A549 (cell line): ENCODE measurements at regions not wholly inside any gene's neighbourhood (a gene's known extent, or its start where the extent isn't known, plus 50 kb on each side); places are given as distances from the start of the nearest gene placed in this dataset.

Experiments
- ATAC-seq, 2 experiments: fragments of 200-7000 bp in 1 of 2; fragments of >200 bp in 1 of 2; cut with Nextera tagmentation in 1 of 2; cut with Tn5 transposase in 1 of 2; 3 replicates each; pipeline versions ENCODE4 v1.8.0 to v1.9.1; 2018 to 2020; ENCODE audit warnings: mild to moderate bottlenecking in 1 of 2, moderate library complexity in 1 of 2
- CTCF ChIA-PET: fragments of 300-600 bp; sonication (Branson Sonifier 250); formaldehyde crosslinking; extraction: SDS; loops from one replicate; lab custom pipeline; 2021; ENCODE audit warnings: antibody characterized with exemption, inconsistent platforms; lab: Yijun Ruan, JAX
- POLR2A ChIA-PET: fragments of 350-600 bp; formaldehyde crosslinking; extraction: SDS; loops from one replicate; lab custom pipeline; 2021; ENCODE audit warnings: antibody characterized with exemption, inconsistent platforms; lab: Yijun Ruan, JAX
- DNase-seq, 2 experiments: peaks; one replicate each; pipeline versions ENCODE4 v3.0.0 to v3.0.0-alpha.2; 2011 to 2016; ENCODE audit warnings: low read depth in 1 of 2, low spot score in 1 of 2
- FAIRE-seq: peaks from 2 replicates; lab custom pipeline; 2011; peaks lifted over from hg19 to GRCh38; lab: Jason Lieb, UNC
- H3K27ac ChIP-seq, 2 experiments: fragments of >200 bp; sonication (Bioruptor Twin); formaldehyde crosslinking; 3 replicates each; pipeline ENCODE4 v1.5.1; 2016 to 2017
- H3K4me1 ChIP-seq: fragments of >200 bp; sonication (Bioruptor Twin); formaldehyde crosslinking; 3 replicates; pipeline ENCODE4 v1.6.1; 2016
- H3K4me2 ChIP-seq: fragments of >200 bp; sonication (Bioruptor Twin); formaldehyde crosslinking; 3 replicates; pipeline ENCODE4 v1.6.1; 2016
- H3K4me3 ChIP-seq: fragments of >200 bp; sonication (Bioruptor Twin); formaldehyde crosslinking; 3 replicates; pipeline ENCODE4 v1.5.1; 2016
- H3K9me3 ChIP-seq: fragments of >200 bp; sonication (Bioruptor Twin); formaldehyde crosslinking; 3 replicates; pipeline ENCODE4 v1.6.1; 2016
- ATOH8 ChIP-seq: fragments of 250-450 bp; sonication (Bioruptor Pico); IDR thresholded peaks from 2 replicates; pipeline ENCODE4 v1.5.0; 2020; ENCODE audit warnings: low read depth, mild to moderate bottlenecking, moderate library complexity
- CBX8 ChIP-seq: fragments of 200-600 bp; sonication (generic); IDR thresholded peaks from 2 replicates; pipeline ENCODE4 v1.6.1; 2016
- CHD2 ChIP-seq: fragments of 150-350 bp; IDR thresholded peaks from 2 replicates; pipeline ENCODE4 v1.6.1; 2014; ENCODE audit warnings: low read length; ENCODE audit not compliant: partially characterized antibody
- CHD4 ChIP-seq: fragments of 200-600 bp; sonication (generic); IDR thresholded peaks from 2 replicates; pipeline ENCODE4 v1.6.1; 2016; ENCODE audit warnings: antibody characterized with exemption, mild to moderate bottlenecking, borderline replicate concordance
- E2F6 ChIP-seq: IDR thresholded peaks from 2 replicates; pipeline ENCODE4 v1.6.1; 2012; ENCODE audit warnings: low read depth, borderline replicate concordance
- EHF ChIP-seq: fragments of 250-450 bp; sonication (Bioruptor Pico); IDR thresholded peaks from 2 replicates; pipeline ENCODE4 v1.5.0; 2020; ENCODE audit warnings: mild to moderate bottlenecking
- EHMT2 ChIP-seq: fragments of 200-600 bp; sonication (generic); IDR thresholded peaks from 2 replicates; pipeline ENCODE4 v1.6.1; 2016; ENCODE audit warnings: antibody characterized with exemption, low read depth, mild to moderate bottlenecking, moderate library complexity
- ELK1 ChIP-seq: fragments of 150-350 bp; IDR thresholded peaks from 2 replicates; pipeline ENCODE4 v1.6.1; 2014; ENCODE audit warnings: low read depth, mild to moderate bottlenecking, low read length
- EP300 ChIP-seq, 2 experiments: fragments of >200 bp; sonication (Bioruptor Twin); formaldehyde crosslinking; IDR thresholded peaks; 2 replicates in 1 of 2; 3 replicates in 1 of 2; pipeline ENCODE4 v1.6.1; 2016 to 2017
- ESRRA ChIP-seq: fragments of 150-350 bp; IDR thresholded peaks from 2 replicates; pipeline ENCODE4 v1.6.1; 2014; ENCODE audit warnings: mild to moderate bottlenecking, low read length, borderline replicate concordance
- GATA3 ChIP-seq: IDR thresholded peaks from 2 replicates; pipeline ENCODE4 v1.6.1; 2012; ENCODE audit warnings: borderline replicate concordance
- HOXA7 ChIP-seq: fragments of 250-450 bp; sonication (Bioruptor Pico); IDR thresholded peaks from 2 replicates; pipeline ENCODE4 v1.5.0; 2020; ENCODE audit warnings: mild to moderate bottlenecking, moderate library complexity
- KDM1A ChIP-seq: fragments of 200-600 bp; sonication (generic); IDR thresholded peaks from 2 replicates; pipeline ENCODE4 v1.6.1; 2016; ENCODE audit warnings: low read depth, mild to moderate bottlenecking
- KDM5A ChIP-seq: fragments of 200-600 bp; sonication (generic); IDR thresholded peaks from 2 replicates; pipeline ENCODE4 v1.6.1; 2016; ENCODE audit warnings: antibody characterized with exemption, mild to moderate bottlenecking
- MAFK ChIP-seq: fragments of 450-650 bp; IDR thresholded peaks from 2 replicates; pipeline ENCODE4 v1.6.1; 2014; ENCODE audit not compliant: partially characterized antibody
- MAZ ChIP-seq: fragments of 150-350 bp; IDR thresholded peaks from 2 replicates; pipeline ENCODE4 v1.6.1; 2014; ENCODE audit warnings: antibody characterized with exemption, low read depth, low read length, borderline replicate concordance
- NFE2L2 ChIP-seq: fragments of 150-350 bp; conservative IDR thresholded peaks from 2 replicates; pipeline ENCODE4 v1.6.1; 2014; ENCODE audit warnings: low read length
- NPAS2 ChIP-seq: fragments of 250-450 bp; sonication (Bioruptor Pico); IDR thresholded peaks from 2 replicates; pipeline ENCODE4 v1.8.0; 2022; ENCODE audit warnings: mild to moderate bottlenecking, moderate library complexity, borderline replicate concordance
- NR3C1 ChIP-seq: fragments of >200 bp; sonication (Bioruptor Twin); formaldehyde crosslinking; IDR thresholded peaks from 3 replicates; pipeline ENCODE4 v1.6.1; 2017
- POLR2A ChIP-seq: IDR thresholded peaks from 2 replicates; pipeline ENCODE4 v1.6.1; 2012; ENCODE audit warnings: mild to moderate bottlenecking, low read length
- RAD21 ChIP-seq, 2 experiments: fragments of >200 bp in 1 of 2; sonication (Bioruptor Twin) in 1 of 2; formaldehyde crosslinking in 1 of 2; IDR thresholded peaks in 1 of 2; conservative IDR thresholded peaks in 1 of 2; 2 replicates in 1 of 2; 3 replicates in 1 of 2; pipeline ENCODE4 v1.6.1; 2012 to 2018; ENCODE audit warnings: inconsistent platforms in 1 of 2
- RCOR1 ChIP-seq: fragments of 150-350 bp; IDR thresholded peaks from 2 replicates; pipeline ENCODE4 v1.6.1; 2014; ENCODE audit warnings: antibody characterized with exemption, low read length, low read depth
- SREBF2 ChIP-seq: fragments of 450-650 bp; IDR thresholded peaks from 2 replicates; pipeline ENCODE4 v1.6.1; 2014; ENCODE audit warnings: mild to moderate bottlenecking, moderate library complexity
- TFCP2L1 ChIP-seq: fragments of 250-450 bp; sonication (Bioruptor Pico); IDR thresholded peaks from 2 replicates; pipeline ENCODE4 v1.5.0; 2021; ENCODE audit warnings: mild to moderate bottlenecking
- ZNF302 ChIP-seq: fragments of 250-450 bp; sonication (Bioruptor Pico); IDR thresholded peaks from 2 replicates; pipeline ENCODE4 v1.9.0; 2021; ENCODE audit warnings: inconsistent platforms, mild to moderate bottlenecking, moderate library complexity
- ZSCAN20 ChIP-seq: fragments of 250-450 bp; sonication (Bioruptor Pico); IDR thresholded peaks from 2 replicates; pipeline ENCODE4 v1.8.0; 2022; ENCODE audit warnings: mild to moderate bottlenecking, moderate library complexity
- WGBS: methylation state at CpG from one replicate; pipeline ENCODE4 v1.1.6; 2017; ENCODE audit errors: missing lambda C conversion rate; 5-methylcytosine and 5-hydroxymethylcytosine counted together
- TF ChIP-seq, protein P1 (sequence below): IDR thresholded peaks from 2 replicates; pipeline ENCODE4 v1.6.1; 2012
- TF ChIP-seq, protein P2 (sequence below): IDR thresholded peaks from 2 replicates; pipeline ENCODE4 v1.6.1; 2012

DNA sequence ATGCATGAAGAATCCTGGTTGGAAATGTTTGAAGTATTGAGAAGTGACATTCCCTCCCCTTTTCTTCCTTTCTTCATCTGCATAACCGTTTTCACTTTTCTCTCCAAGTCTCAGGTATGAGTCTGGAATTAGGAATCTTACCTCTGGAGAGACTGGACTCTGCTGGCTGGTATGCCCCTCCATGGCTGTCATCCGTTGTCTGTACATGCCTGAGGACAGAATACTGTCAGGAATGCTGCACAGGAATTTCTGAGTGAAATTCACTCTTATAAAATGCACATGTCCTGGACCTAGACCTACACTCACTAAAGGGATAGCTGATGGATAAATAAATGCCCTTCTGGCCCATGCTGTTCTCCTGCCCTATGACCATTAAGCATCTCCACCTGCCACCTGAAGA, 179.5 kb downstream of the MSN start:
- Histone ChIP-seq H3K9me3 (no peaks in the 10 kb centered on the region), H3K4me2 (no peak overlapping the region), H3K4me1 (no peaks in the 10 kb centered on the region), H3K4me3 (no peak overlapping the region), H3K27ac (no peak overlapping the region)
- 0% methylated on average over 2 of the region's 2 CpGs for WGBS
- TF ChIP-seq ESRRA (no peak), MAFK (no peak), TFCP2L1 (CRISPR knock-in tag) (no peak), ZSCAN20 (CRISPR knock-in tag) (no peak), NR3C1 (no peak), POLR2A (no peak), CHD2 (no peak), EHF (CRISPR knock-in tag) (no peak), KDM1A (no peak), ATOH8 (CRISPR knock-in tag) (no peak), EP300 (IDR thresholded peaks at IDR 0.05) (no peak)
- TF ChIP-seq, protein P1, sequence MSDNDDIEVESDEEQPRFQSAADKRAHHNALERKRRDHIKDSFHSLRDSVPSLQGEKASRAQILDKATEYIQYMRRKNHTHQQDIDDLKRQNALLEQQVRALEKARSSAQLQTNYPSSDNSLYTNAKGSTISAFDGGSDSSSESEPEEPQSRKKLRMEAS: no peak
- ChIA-PET POLR2A (no interaction called here), CTCF (no interaction called here)
- DNase-seq: no peak
- no peak for FAIRE-seq
- ATAC-seq: no peak

- Histone ChIP-seq H3K4me2 (no peak overlapping the region), H3K4me1 (no peaks in the 10 kb centered on the region), H3K4me3 (no peak overlapping the region), H3K27ac (no peak overlapping the region), H3K9me3 (no peaks in the 10 kb centered on the region)
- ATAC-seq (no peak), DNase-seq (no peak), FAIRE-seq (no peak)
- POLR2A ChIA-PET: no interaction called here
- TF ChIP-seq KDM1A (no peak), ZSCAN20 (CRISPR knock-in tag) (no peak), MAZ (no peak), EHMT2 (no peak), CHD4 (no peak), GATA3 (no peak), NPAS2 (CRISPR knock-in tag) (no peak)
- CTCF ChIA-PET: no interaction called here
- 44% methylated on average over 2 of the region's 2 CpGs for WGBS
Measured at GRCh38 chrX:65841263-65841662, 173.8 kb downstream of the MSN start.

- no peak for ATAC-seq
- CTCF ChIA-PET: no interaction called here
Measured at GRCh38 chrX:65838674-65839073, 171.2 kb downstream of the MSN start.

More at GRCh38 chrX:65838674-65839073, 171.2 kb downstream of the MSN start:
- TF ChIP-seq CBX8 (no peak), RCOR1 (no peak), SREBF2 (no peak), RAD21 (conservative IDR thresholded peaks at IDR 0.05 in 1 of 2, IDR thresholded peaks at IDR 0.05 in 1 of 2) (no peak), ZNF302 (CRISPR knock-in tag) (no peak), ESRRA (no peak), KDM5A (no peak), MAZ (no peak), HOXA7 (CRISPR knock-in tag) (no peak), NFE2L2 (no peak), E2F6 (no peak), ELK1 (no peak)
- TF ChIP-seq, protein P1: no peak
- TF ChIP-seq, protein P2, sequence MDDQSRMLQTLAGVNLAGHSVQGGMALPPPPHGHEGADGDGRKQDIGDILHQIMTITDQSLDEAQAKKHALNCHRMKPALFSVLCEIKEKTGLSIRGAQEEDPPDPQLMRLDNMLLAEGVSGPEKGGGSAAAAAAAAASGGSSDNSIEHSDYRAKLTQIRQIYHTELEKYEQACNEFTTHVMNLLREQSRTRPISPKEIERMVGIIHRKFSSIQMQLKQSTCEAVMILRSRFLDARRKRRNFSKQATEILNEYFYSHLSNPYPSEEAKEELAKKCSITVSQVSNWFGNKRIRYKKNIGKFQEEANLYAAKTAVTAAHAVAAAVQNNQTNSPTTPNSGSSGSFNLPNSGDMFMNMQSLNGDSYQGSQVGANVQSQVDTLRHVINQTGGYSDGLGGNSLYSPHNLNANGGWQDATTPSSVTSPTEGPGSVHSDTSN: no peak
- Histone ChIP-seq H3K27ac (no peak overlapping the region), H3K4me2 (no peak overlapping the region), H3K4me1 (no peaks in the 10 kb centered on the region), H3K9me3 (no peaks in the 10 kb centered on the region), H3K4me3 (no peak overlapping the region)
- DNase-seq (no peak), FAIRE-seq (no peak)
- WGBS: 34% methylated on average over 3 of the region's 3 CpGs
- POLR2A ChIA-PET: no interaction called here
